ENCODE measurements at regions not wholly inside any gene's neighbourhood (a gene's known extent, or its start where the extent isn't known, plus 50 kb on each side); places are given as distances from the start of the nearest gene placed in this dataset.

- DNase-seq (ENCODE audit: low read depth in 1 of 2, low spot score in 1 of 2): no peak
These were observed 137.3 kb upstream of the AGR3 start for GRCh38 chr7:17019106-17019505.

GRCh38 chr7:17020250-17020649 is 138.5 kb upstream of the AGR3 start:
- no peak for DNase-seq (ENCODE audit: low read depth in 1 of 2, low spot score in 1 of 2)

- DNase-seq (ENCODE audit: low read depth in 1 of 2, low spot score in 1 of 2): no peak
These were observed 139.4 kb upstream of the AGR3 start for GRCh38 chr7:17021205-17021604.

GRCh38 chr7:17022920-17023319 is 141.1 kb upstream of the AGR3 start:
- DNase-seq (ENCODE audit: low read depth in 1 of 2, low spot score in 1 of 2): no peak

GRCh38 chr7:17026269-17026668 is 144.5 kb upstream of the AGR3 start:
- DNase-seq (ENCODE audit: low read depth in 1 of 2, low spot score in 1 of 2): no peak

GRCh38 chr7:17027143-17027788 is 145.5 kb upstream of the AGR3 start:
- no peak for DNase-seq (ENCODE audit: low read depth in 1 of 2, low spot score in 1 of 2)

GRCh38 chr7:17027789-17028152 is 146.0 kb upstream of the AGR3 start:
- DNase-seq (ENCODE audit: low read depth in 1 of 2, low spot score in 1 of 2): no peak

GRCh38 chr7:17029150-17029549 is 147.4 kb upstream of the AGR3 start:
- DNase-seq (ENCODE audit: low read depth in 1 of 2, low spot score in 1 of 2): no peak

GRCh38 chr7:17030559-17030958 is 148.8 kb upstream of the AGR3 start:
- DNase-seq (ENCODE audit: low read depth in 1 of 2, low spot score in 1 of 2): no peak

- DNase-seq (ENCODE audit: low read depth in 1 of 2, low spot score in 1 of 2): no peak
These were observed 150.2 kb upstream of the AGR3 start for GRCh38 chr7:17031906-17032551.

GRCh38 chr7:17033245-17033644 is 151.5 kb upstream of the AGR3 start:
- DNase-seq (ENCODE audit: low read depth in 1 of 2, low spot score in 1 of 2): no peak

- DNase-seq (ENCODE audit: low read depth in 1 of 2, low spot score in 1 of 2): no peak
These were observed 154.8 kb upstream of the AGR3 start for GRCh38 chr7:17036584-17036983.

- no peak for DNase-seq (ENCODE audit: low read depth in 1 of 2, low spot score in 1 of 2)
These were observed 155.6 kb upstream of the AGR3 start for GRCh38 chr7:17037356-17037755.

GRCh38 chr7:17038160-17038782 is 156.5 kb upstream of the AGR3 start:
- DNase-seq (ENCODE audit: low read depth in 1 of 2, low spot score in 1 of 2): no peak

GRCh38 chr7:17038783-17039170 is 157.0 kb upstream of the AGR3 start:
- DNase-seq (ENCODE audit: low read depth in 1 of 2, low spot score in 1 of 2): no peak

GRCh38 chr7:17039372-17039771 is 157.6 kb upstream of the AGR3 start:
- DNase-seq (ENCODE audit: low read depth in 1 of 2, low spot score in 1 of 2): no peak

GRCh38 chr7:17040716-17041115 is 158.9 kb upstream of the AGR3 start:
- DNase-seq (ENCODE audit: low read depth in 1 of 2, low spot score in 1 of 2): no peak

- no peak for DNase-seq (ENCODE audit: low read depth in 1 of 2, low spot score in 1 of 2)
These were observed 159.5 kb upstream of the AGR3 start for GRCh38 chr7:17041324-17041723.

GRCh38 chr7:17042211-17042610 is 160.4 kb upstream of the AGR3 start:
- DNase-seq (ENCODE audit: low read depth in 1 of 2, low spot score in 1 of 2): no peak

- DNase-seq (ENCODE audit: low read depth in 1 of 2, low spot score in 1 of 2): no peak
These were observed 161.5 kb upstream of the AGR3 start for GRCh38 chr7:17043012-17043877.

GRCh38 chr7:17044396-17044795 is 162.6 kb upstream of the AGR3 start:
- DNase-seq (ENCODE audit: low read depth in 1 of 2, low spot score in 1 of 2): no peak

- no peak for DNase-seq (ENCODE audit: low read depth in 1 of 2, low spot score in 1 of 2)
These were observed 163.1 kb upstream of the AGR3 start for GRCh38 chr7:17044861-17045260.
